ENCODE measurements at regions not wholly inside any gene's neighbourhood (a gene's known extent, or its start where the extent isn't known, plus 50 kb on each side); places are given as distances from the start of the nearest gene placed in this dataset.

DNA sequence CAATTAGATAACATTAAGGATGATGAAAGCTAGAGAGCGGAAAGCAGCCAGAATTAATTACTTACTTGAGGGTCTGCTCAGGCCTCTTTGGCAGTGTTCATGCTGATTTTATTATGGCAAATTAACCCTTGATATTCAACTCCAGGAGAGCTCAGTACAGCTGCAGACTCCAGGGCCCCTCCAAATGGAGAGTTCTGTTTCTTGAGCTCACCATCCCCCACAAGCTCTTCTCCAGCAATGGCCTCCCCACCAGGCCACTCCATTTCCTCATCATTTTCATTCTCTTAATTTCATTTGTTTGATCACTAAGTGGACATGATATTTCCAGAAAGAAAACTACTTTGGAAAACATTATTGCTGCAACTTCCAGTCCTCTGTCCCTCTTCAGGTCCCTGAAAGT is 513.3 kb upstream of the NOX3 start:
- Histone ChIP-seq H3K79me2 (ENCODE audit: control insufficient read depth, insufficient read depth, low read length) (no peaks in the 10 kb centered on the region), H3K9me3 (ENCODE audit: control insufficient read depth, low read depth, low read length) (no peaks in the 10 kb centered on the region), H3K9ac (ENCODE audit: control insufficient read depth, extremely low read depth, insufficient read depth, low read length) (no peak overlapping the region), H3K27ac (ENCODE audit: control insufficient read depth, insufficient read depth, low read length) (no peak overlapping the region), H3K4me3 (ENCODE audit: control insufficient read depth in 2 of 3, extremely low read depth in 1 of 3, insufficient read depth in 2 of 3, low read depth in 1 of 3, low read length in 3 of 3) (no peak overlapping the region), H3K27me3 (ENCODE audit: control insufficient read depth, extremely low read depth, insufficient read depth, low read length) (no peaks in the 10 kb centered on the region), H3K4me2 (ENCODE audit: control insufficient read depth, extremely low read depth, insufficient read depth, low read depth, low read length) (no peak overlapping the region), H3K9me1 (ENCODE audit: control insufficient read depth, extremely low read depth, insufficient read depth, low read length) (no peaks in the 10 kb centered on the region), H4K20me1 (ENCODE audit: control insufficient read depth, extremely low read depth, insufficient read depth, low read length) (no peaks in the 10 kb centered on the region), H3K4me1 (ENCODE audit: control insufficient read depth, extremely low read depth, insufficient read depth, low read length) (no peaks in the 10 kb centered on the region), H2AFZ (ENCODE audit: control insufficient read depth, low read length) (no peak overlapping the region), H3K36me3 (ENCODE audit: control insufficient read depth in 2 of 2, extremely low read depth in 1 of 2, insufficient read depth in 2 of 2, low read length in 2 of 2) (no peaks in the 10 kb centered on the region)
- TF ChIP-seq EZH2 (IDR thresholded peaks at IDR 0.05; ENCODE audit: low read length): no peak
- TF ChIP-seq, protein P1, sequence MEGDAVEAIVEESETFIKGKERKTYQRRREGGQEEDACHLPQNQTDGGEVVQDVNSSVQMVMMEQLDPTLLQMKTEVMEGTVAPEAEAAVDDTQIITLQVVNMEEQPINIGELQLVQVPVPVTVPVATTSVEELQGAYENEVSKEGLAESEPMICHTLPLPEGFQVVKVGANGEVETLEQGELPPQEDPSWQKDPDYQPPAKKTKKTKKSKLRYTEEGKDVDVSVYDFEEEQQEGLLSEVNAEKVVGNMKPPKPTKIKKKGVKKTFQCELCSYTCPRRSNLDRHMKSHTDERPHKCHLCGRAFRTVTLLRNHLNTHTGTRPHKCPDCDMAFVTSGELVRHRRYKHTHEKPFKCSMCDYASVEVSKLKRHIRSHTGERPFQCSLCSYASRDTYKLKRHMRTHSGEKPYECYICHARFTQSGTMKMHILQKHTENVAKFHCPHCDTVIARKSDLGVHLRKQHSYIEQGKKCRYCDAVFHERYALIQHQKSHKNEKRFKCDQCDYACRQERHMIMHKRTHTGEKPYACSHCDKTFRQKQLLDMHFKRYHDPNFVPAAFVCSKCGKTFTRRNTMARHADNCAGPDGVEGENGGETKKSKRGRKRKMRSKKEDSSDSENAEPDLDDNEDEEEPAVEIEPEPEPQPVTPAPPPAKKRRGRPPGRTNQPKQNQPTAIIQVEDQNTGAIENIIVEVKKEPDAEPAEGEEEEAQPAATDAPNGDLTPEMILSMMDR (optimal IDR thresholded peaks at IDR 0.05 in 1 of 3, IDR thresholded peaks at IDR 0.05 in 1 of 3, conservative IDR thresholded peaks at IDR 0.05 in 1 of 3; ENCODE audit: extremely low read depth in 1 of 3, insufficient read depth in 2 of 3, low read length in 3 of 3): no peak
- dilution Hi-C loops (cut with MboI; ENCODE audit: extremely low pct_ligation_motif_present, low sequenced_read_pairs): no loop called here
- no peak for DNase-seq (ENCODE audit: low read depth, low spot score)
- no peak for FAIRE-seq

DNA sequence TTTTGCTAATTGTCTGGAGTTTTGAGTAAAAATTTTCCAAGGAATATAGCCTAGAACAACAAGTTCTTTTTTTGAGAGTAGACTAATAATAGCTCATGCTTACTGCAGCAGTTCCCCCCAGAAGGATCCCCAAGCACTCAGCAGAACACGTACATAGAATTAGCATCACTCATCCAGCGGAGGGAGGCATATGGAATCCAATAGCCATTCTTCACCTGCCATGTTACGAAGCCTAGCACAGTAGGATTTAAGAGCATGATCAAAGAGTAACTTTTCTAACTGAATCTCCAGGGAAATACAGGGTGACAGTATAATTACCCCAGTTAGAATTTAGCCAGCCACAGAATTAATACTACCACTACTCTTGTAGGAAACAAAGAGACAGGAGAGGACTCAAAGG is 511.7 kb upstream of the NOX3 start:
- Histone ChIP-seq H3K36me3 (ENCODE audit: control insufficient read depth in 2 of 2, extremely low read depth in 1 of 2, insufficient read depth in 2 of 2, low read length in 2 of 2) (no peaks in the 10 kb centered on the region), H3K27ac (ENCODE audit: control insufficient read depth, insufficient read depth, low read length) (no peak overlapping the region)
- dilution Hi-C loops (cut with MboI; ENCODE audit: extremely low pct_ligation_motif_present, low sequenced_read_pairs): no loop called here

More for the DNA sequence above, 511.7 kb upstream of the NOX3 start:
- no peak overlapping the region for H2AFZ ChIP-seq (ENCODE audit: control insufficient read depth, low read length)
- H3K9ac ChIP-seq (ENCODE audit: control insufficient read depth, extremely low read depth, insufficient read depth, low read length): no peak overlapping the region
- no peaks in the 10 kb centered on the region for H3K9me3 ChIP-seq (ENCODE audit: control insufficient read depth, low read depth, low read length)
- DNase-seq (ENCODE audit: low read depth, low spot score) (no peak), FAIRE-seq (no peak)
- H3K9me1 ChIP-seq (ENCODE audit: control insufficient read depth, extremely low read depth, insufficient read depth, low read length): no peaks in the 10 kb centered on the region
- H3K79me2 ChIP-seq (ENCODE audit: control insufficient read depth, insufficient read depth, low read length): no peaks in the 10 kb centered on the region
- H3K27me3 ChIP-seq (ENCODE audit: control insufficient read depth, extremely low read depth, insufficient read depth, low read length): no peaks in the 10 kb centered on the region
- no peaks in the 10 kb centered on the region for H3K4me1 ChIP-seq (ENCODE audit: control insufficient read depth, extremely low read depth, insufficient read depth, low read length)
- H4K20me1 ChIP-seq (ENCODE audit: control insufficient read depth, extremely low read depth, insufficient read depth, low read length): no peaks in the 10 kb centered on the region
- no peak for TF ChIP-seq EZH2 (IDR thresholded peaks at IDR 0.05; ENCODE audit: low read length)
- TF ChIP-seq, protein P1 (optimal IDR thresholded peaks at IDR 0.05 in 1 of 3, IDR thresholded peaks at IDR 0.05 in 1 of 3, conservative IDR thresholded peaks at IDR 0.05 in 1 of 3; ENCODE audit: extremely low read depth in 1 of 3, insufficient read depth in 2 of 3, low read length in 3 of 3): no peak
- H3K4me2 ChIP-seq (ENCODE audit: control insufficient read depth, extremely low read depth, insufficient read depth, low read depth, low read length): no peak overlapping the region
- H3K4me3 ChIP-seq (ENCODE audit: control insufficient read depth in 2 of 3, extremely low read depth in 1 of 3, insufficient read depth in 2 of 3, low read depth in 1 of 3, low read length in 3 of 3): no peak overlapping the region

Measured in keratinocyte (primary cell).